H1 (cell line): ENCODE measurements at regions not wholly inside any gene's neighbourhood (a gene's known extent, or its start where the extent isn't known, plus 50 kb on each side); places are given as distances from the start of the nearest gene placed in this dataset.

Source experiments
- CTCF ChIA-PET: fragments of 300-600 bp; sonication (Branson Sonifier 250); formaldehyde crosslinking; loops from one replicate; lab custom pipeline; 2021; ENCODE audit not compliant: partially characterized antibody; lab: Charles Lee
- POLR2A ChIA-PET: fragments of 300-600 bp; sonication (Branson Sonifier 250); formaldehyde crosslinking; loops from one replicate; lab custom pipeline; 2021; ENCODE audit warnings: inconsistent platforms; ENCODE audit not compliant: partially characterized antibody; lab: Charles Lee
- DNase-seq, 2 experiments: peaks; one replicate each; pipeline versions ENCODE4 v3.0.0 to v3.0.0-alpha.2; 2010 to 2022; ENCODE audit warnings: low spot score in 2 of 2, low read depth in 1 of 2, mixed read lengths in 1 of 2
- FAIRE-seq: peaks from 2 replicates; lab custom pipeline; 2011; peaks lifted over from hg19 to GRCh38; lab: Jason Lieb, UNC
- H2AFZ ChIP-seq: 2 replicates; pipeline ENCODE4 v1.8.1; 2012; ENCODE audit warnings: low read length, inconsistent platforms
- H2AK5ac ChIP-seq: 2 replicates; pipeline ENCODE4 v1.6.1; 2013; ENCODE audit warnings: low read depth, low read length
- H2BK120ac ChIP-seq: replicated peaks from 2 replicates; pipeline ENCODE3; 2013; ENCODE audit warnings: low read depth, low read length, inconsistent platforms
- H2BK12ac ChIP-seq: 2 replicates; pipeline ENCODE4 v1.6.1; 2013; ENCODE audit warnings: low read depth, low read length
- H2BK15ac ChIP-seq: 2 replicates; pipeline ENCODE4 v1.6.1; 2013; ENCODE audit warnings: low read length
- H2BK20ac ChIP-seq: 2 replicates; pipeline ENCODE4 v1.6.1; 2013; ENCODE audit warnings: low read length
- H2BK5ac ChIP-seq: 2 replicates; pipeline ENCODE4 v1.6.1; 2013; ENCODE audit warnings: low read depth, low read length
- H3K14ac ChIP-seq: 2 replicates; pipeline ENCODE4 v1.6.1; 2013; ENCODE audit warnings: inconsistent platforms; ENCODE audit not compliant: insufficient read length
- H3K18ac ChIP-seq: 2 replicates; pipeline ENCODE4 v1.6.1; 2013; ENCODE audit warnings: low read length; ENCODE audit errors: extremely low read depth
- H3K23ac ChIP-seq: 2 replicates; pipeline ENCODE4 v1.6.1; 2013; ENCODE audit warnings: inconsistent platforms; ENCODE audit not compliant: insufficient read length
- H3K23me2 ChIP-seq: 2 replicates; pipeline ENCODE4 v1.6.1; 2013; ENCODE audit warnings: low read depth, low read length
- H3K27ac ChIP-seq: 2 replicates; pipeline ENCODE4 v1.6.1; 2011; ENCODE audit warnings: low read depth, low read length, inconsistent platforms
- H3K27me3 ChIP-seq, 4 experiments: replicated peaks in 1 of 4; 1 replicate in 1 of 4; 2 replicates in 3 of 4; pipeline versions ENCODE4 v1.6.1 to v1.8.1; 2011 to 2013; ENCODE audit warnings: low read length in 3 of 4, mild to moderate bottlenecking in 3 of 4, inconsistent platforms in 2 of 4, mixed read lengths in 2 of 4, moderate library complexity in 1 of 4; ENCODE audit not compliant: control insufficient read depth in 3 of 4, insufficient read depth in 3 of 4; ENCODE audit errors: extremely low read depth in 1 of 4
- H3K36me3 ChIP-seq, 4 experiments: 2 replicates each; pipeline versions ENCODE4 v1.6.1 to v1.8.1; 2011 to 2013; ENCODE audit warnings: mild to moderate bottlenecking in 4 of 4, low read length in 3 of 4, moderate library complexity in 2 of 4, control low read depth in 1 of 4, inconsistent platforms in 1 of 4; ENCODE audit not compliant: insufficient read depth in 4 of 4, control insufficient read depth in 2 of 4
- H3K4ac ChIP-seq: replicated peaks from 2 replicates; pipeline ENCODE3; 2013; ENCODE audit warnings: low read length, low read depth, mixed read lengths, inconsistent platforms; ENCODE audit not compliant: insufficient read length
- H3K4me1 ChIP-seq, 4 experiments: replicated peaks in 1 of 4; 1 replicate in 1 of 4; 2 replicates in 3 of 4; pipeline versions ENCODE4 v1.6.1 to v1.8.1; 2011 to 2013; ENCODE audit warnings: low read length in 3 of 4, inconsistent platforms in 2 of 4, mixed read lengths in 1 of 4; ENCODE audit not compliant: insufficient read depth in 4 of 4, control insufficient read depth in 3 of 4
- H3K4me2 ChIP-seq, 2 experiments: 2 replicates each; pipeline versions ENCODE4 v1.6.1 to v1.8.1; 2011 to 2013; ENCODE audit warnings: low read depth in 2 of 2, low read length in 2 of 2, control low read depth in 1 of 2, inconsistent platforms in 1 of 2, mild to moderate bottlenecking in 1 of 2; ENCODE audit not compliant: insufficient read depth in 1 of 2
- H3K4me3 ChIP-seq, 4 experiments: fragments of 200-600, 300-600 bp in 1 of 4; sonication (generic), shearing (Covaris generic), sonication (Bioruptor Twin) in 1 of 4; 2 replicates each; pipeline versions ENCODE4 v1.5.1 to v1.8.1; 2011 to 2016; ENCODE audit warnings: low read length in 4 of 4, low read depth in 3 of 4, control low read depth in 2 of 4, inconsistent platforms in 2 of 4, mild to moderate bottlenecking in 2 of 4, mixed read lengths in 1 of 4, moderate library complexity in 1 of 4; ENCODE audit not compliant: insufficient read depth in 2 of 4; ENCODE audit errors: extremely low read depth in 1 of 4
- H3K56ac ChIP-seq: replicated peaks from 2 replicates; pipeline ENCODE3; 2013; ENCODE audit warnings: low read depth, mild to moderate bottlenecking, mixed read lengths, low read length, inconsistent platforms; ENCODE audit not compliant: insufficient read length
- H3K79me1 ChIP-seq: 2 replicates; pipeline ENCODE4 v1.6.1; 2013; ENCODE audit warnings: low read depth, low read length, control low read depth
- H3K79me2 ChIP-seq, 2 experiments: 2 replicates each; pipeline versions ENCODE4 v1.6.1 to v1.8.1; 2012 to 2013; ENCODE audit warnings: low read length in 2 of 2, mild to moderate bottlenecking in 2 of 2, inconsistent platforms in 1 of 2; ENCODE audit not compliant: insufficient read depth in 2 of 2, control insufficient read depth in 1 of 2
- H3K9ac ChIP-seq, 4 experiments: replicated peaks in 1 of 4; 1 replicate in 1 of 4; 2 replicates in 3 of 4; pipeline versions ENCODE4 v1.6.1 to v1.8.1; 2011 to 2013; ENCODE audit warnings: low read depth in 3 of 4, low read length in 3 of 4, control low read depth in 2 of 4, mild to moderate bottlenecking in 2 of 4, moderate library complexity in 2 of 4, inconsistent platforms in 1 of 4; ENCODE audit errors: extremely low read depth in 1 of 4
- H3K9me3 ChIP-seq, 2 experiments: 2 replicates each; pipeline versions ENCODE4 v1.6.1 to v1.8.1; 2012 to 2013; ENCODE audit warnings: mild to moderate bottlenecking in 2 of 2, moderate library complexity in 2 of 2, control low read depth in 1 of 2, inconsistent platforms in 1 of 2, low read depth in 1 of 2, low read length in 1 of 2, mixed read lengths in 1 of 2; ENCODE audit not compliant: insufficient read depth in 2 of 2
- H4K20me1 ChIP-seq, 2 experiments: replicated peaks in 1 of 2; 2 replicates each; pipeline versions ENCODE3 to v1.8.1; 2011 to 2013; ENCODE audit warnings: inconsistent platforms in 2 of 2, low read length in 2 of 2, mild to moderate bottlenecking in 1 of 2; ENCODE audit not compliant: insufficient read depth in 2 of 2, control insufficient read depth in 1 of 2
- H4K5ac ChIP-seq: 2 replicates; pipeline ENCODE4 v1.6.1; 2013; ENCODE audit warnings: low read length, low read depth, mixed read lengths, inconsistent platforms; ENCODE audit not compliant: insufficient read length
- H4K8ac ChIP-seq: 2 replicates; pipeline ENCODE4 v1.8.0; 2013; ENCODE audit warnings: mild to moderate bottlenecking, moderate library complexity, low read length, inconsistent platforms; ENCODE audit not compliant: insufficient read depth; ENCODE audit errors: extremely low read depth
- H4K91ac ChIP-seq: replicated peaks from 2 replicates; pipeline ENCODE3; 2013; ENCODE audit warnings: low read length, mixed read lengths, inconsistent platforms; ENCODE audit not compliant: insufficient read length
- ASH2L ChIP-seq: fragments of 200-600, 300-600 bp; sonication (generic); IDR thresholded peaks from one replicate; pipeline ENCODE4 v1.7.1; 2017; ENCODE audit warnings: low read length
- HDAC2 ChIP-seq, 2 experiments: fragments of 300-600 bp in 1 of 2; sonication (generic) in 1 of 2; IDR thresholded peaks; 2 replicates each; pipeline ENCODE4 v1.6.1; 2011 to 2012; ENCODE audit warnings: low read depth in 2 of 2, low read length in 2 of 2, mild to moderate bottlenecking in 2 of 2, moderate library complexity in 2 of 2, borderline replicate concordance in 1 of 2, inconsistent platforms in 1 of 2
- KDM1A ChIP-seq: fragments of 200-600, 300-600 bp; sonication (generic); IDR thresholded peaks from 2 replicates; pipeline ENCODE4 v1.7.1; 2016; ENCODE audit warnings: mild to moderate bottlenecking, low read length, borderline replicate concordance
- KDM4A ChIP-seq: IDR thresholded peaks from one replicate; pipeline ENCODE4 v1.7.1; 2012; ENCODE audit warnings: low read depth, mild to moderate bottlenecking, moderate library complexity, low read length, inconsistent platforms; ENCODE audit not compliant: severe bottlenecking
- KDM5A ChIP-seq: fragments of 200-600 bp; IDR thresholded peaks from 2 replicates; pipeline ENCODE4 v1.7.1; 2012; ENCODE audit warnings: mild to moderate bottlenecking, low read length, inconsistent platforms, mixed read lengths
- MAFK ChIP-seq: IDR thresholded peaks from 2 replicates; pipeline ENCODE4 v1.6.1; 2012; ENCODE audit warnings: low read depth, mild to moderate bottlenecking, improper control_type of control experiment, low read length
- POLR2A ChIP-seq, 2 experiments: IDR thresholded peaks; 1 replicate in 1 of 2; 2 replicates in 1 of 2; pipeline ENCODE4 v1.6.1; 2011; ENCODE audit warnings: low read depth in 2 of 2, low read length in 2 of 2, mild to moderate bottlenecking in 2 of 2; ENCODE audit errors: control extremely low read depth in 1 of 2
- SUZ12 ChIP-seq: fragments of 200-600 bp; sonication (generic); IDR thresholded peaks from 2 replicates; pipeline ENCODE4 v1.6.1; 2012; ENCODE audit warnings: mild to moderate bottlenecking, inconsistent platforms, low read length, moderate library complexity, mixed read lengths
- WGBS, 2 experiments: shearing (Covaris generic) in 1 of 2; methylation state at CpG; one replicate each; pipeline versions ENCODE4 v1.1.6 to v1.1.7; 2013 to 2015; ENCODE audit warnings: low lambda C conversion rate in 2 of 2, mixed read lengths in 2 of 2, inconsistent platforms in 1 of 2, low coverage in 1 of 2, missing lambda C conversion rate in 1 of 2; ENCODE audit not compliant: insufficient replicate concordance in 2 of 2, insufficient coverage in 1 of 2, insufficient read length in 1 of 2; ENCODE audit errors: extremely low coverage in 1 of 2, missing lambda C conversion rate in 1 of 2; 5-methylcytosine and 5-hydroxymethylcytosine counted together

DNA sequence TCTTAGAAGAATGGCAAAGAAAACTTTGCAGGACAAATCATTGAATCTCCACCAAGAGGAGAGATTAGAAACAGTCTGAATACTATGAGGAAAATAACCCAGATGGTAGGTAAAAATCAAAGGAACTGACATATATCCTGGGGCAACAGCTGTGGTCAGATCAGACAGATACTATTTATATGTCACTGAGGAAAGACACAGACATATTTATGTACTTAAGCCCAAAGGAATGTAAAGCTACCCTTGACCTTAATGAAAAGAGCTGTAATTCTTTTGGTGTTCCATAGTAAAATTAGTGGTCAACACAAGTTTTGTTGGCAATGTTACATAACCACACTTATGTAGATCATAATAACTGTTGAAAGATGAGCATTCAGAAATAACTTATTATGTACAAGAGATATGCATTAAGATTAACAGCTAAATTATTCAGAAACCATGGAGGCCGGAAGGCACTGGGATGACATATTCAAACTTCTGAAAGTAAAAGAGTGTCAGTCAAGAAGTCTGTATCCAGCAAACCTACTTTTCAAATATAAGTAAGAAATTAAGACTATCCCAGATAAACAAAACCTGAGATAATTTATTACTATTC is 166.1 kb upstream of the SAMSN1 start:
- no peak for TF ChIP-seq HDAC2 (IDR thresholded peaks at IDR 0.05; ENCODE audit: borderline replicate concordance in 1 of 2, low read depth in 2 of 2, low read length in 2 of 2)
- TF ChIP-seq ASH2L: no peak
- TF ChIP-seq KDM5A: no peak
- no peak for TF ChIP-seq SUZ12
- TF ChIP-seq POLR2A (IDR thresholded peaks at IDR 0.05; ENCODE audit: control extremely low read depth in 1 of 2, low read depth in 2 of 2, low read length in 2 of 2): no peak
- no peak for TF ChIP-seq MAFK
- no peak for TF ChIP-seq KDM4A
- TF ChIP-seq KDM1A: no peak
- Histone ChIP-seq H3K36me3 (no peaks in the 10 kb centered on the region), H3K4me1 (no peaks in the 10 kb centered on the region), H2AFZ (no peak overlapping the region), H3K56ac (no peak overlapping the region), H4K20me1 (no peaks in the 10 kb centered on the region), H2BK12ac (no peak overlapping the region), H4K8ac (no peak overlapping the region), H3K79me2 (no peaks in the 10 kb centered on the region), H2BK120ac (no peak overlapping the region), H2AK5ac (no peak overlapping the region), H3K14ac (no peak overlapping the region), H2BK20ac (no peak overlapping the region), H3K23ac (no peak overlapping the region), H4K5ac (no peak overlapping the region), H3K9ac (no peak overlapping the region), H3K9me3 (no peaks in the 10 kb centered on the region; a peak in 1 of 4 replicates), H3K27me3 (no peaks in the 10 kb centered on the region), H3K27ac (no peak overlapping the region), H2BK15ac (no peak overlapping the region), H3K79me1 (no peaks in the 10 kb centered on the region), H4K91ac (no peak overlapping the region), H3K4ac (no peak overlapping the region), H2BK5ac (no peak overlapping the region), H3K4me3 (no peak overlapping the region), H3K18ac (no peak overlapping the region), H3K23me2 (no peaks in the 10 kb centered on the region), H3K4me2 (no peak overlapping the region)
- WGBS, 2 experiments: 94% methylated on average over 1 of the region's 1 CpG; no CpG with 5 or more reads in 1 of the 2 experiments
- FAIRE-seq: no peak
- ChIA-PET CTCF (no interaction called here), POLR2A (no interaction called here)
- no peak for DNase-seq
